ENCODE measurements at regions not wholly inside any gene's neighbourhood (a gene's known extent, or its start where the extent isn't known, plus 50 kb on each side); places are given as distances from the start of the nearest gene placed in this dataset.

- BruUV-seq (replicated peaks), result no TSS peak
- H3K27me3 ChIP-seq (ENCODE audit: control insufficient read depth, insufficient read depth, low read length), result no peaks in the 10 kb centered on the region
- in situ Hi-C loops (cut with HindIII; ENCODE audit: low pct_unique_long_range_greater_than_20kb, low sequenced_read_pairs), result no loop called here
- intact Hi-C loops (cut with micrococcal nuclease; ENCODE audit: unreplicated experiment), result no loop called here
- H3K36me3 ChIP-seq (ENCODE audit: control insufficient read depth, insufficient read depth, low read length), result no peaks in the 10 kb centered on the region
- H3K4me1 ChIP-seq (ENCODE audit: control insufficient read depth, insufficient read depth, low read length), result no peaks in the 10 kb centered on the region
- ChIA-PET POLR2A (interaction anchor here (0.6 kb wide), 1 partner anchor 148 kb away, joined by 6 read pairs; no protein-coding TSS in a partner anchor), CTCF (no interaction called here)
- no peak overlapping the region for H3K4me3 ChIP-seq (ENCODE audit: low read depth in 2 of 2, low read length in 2 of 2)
- ATAC-seq, result no peak
- DNase-seq (ENCODE audit: low read depth, low spot score), result no peak
- no peak overlapping the region for H3K27ac ChIP-seq (ENCODE audit: low read length)
- TF ChIP-seq CTCF (IDR thresholded peaks at IDR 0.05) (no peak), POLR2AphosphoS5 (IDR thresholded peaks at IDR 0.05; ENCODE audit: low read depth, low read length) (no peak), TCF7L2 (IDR thresholded peaks at IDR 0.05; ENCODE audit: low read depth, low read length) (no peak), SIN3A (IDR thresholded peaks at IDR 0.05; ENCODE audit: borderline replicate concordance, insufficient read depth, low read depth, low read length) (no peak)
- TF ChIP-seq, protein P1, sequence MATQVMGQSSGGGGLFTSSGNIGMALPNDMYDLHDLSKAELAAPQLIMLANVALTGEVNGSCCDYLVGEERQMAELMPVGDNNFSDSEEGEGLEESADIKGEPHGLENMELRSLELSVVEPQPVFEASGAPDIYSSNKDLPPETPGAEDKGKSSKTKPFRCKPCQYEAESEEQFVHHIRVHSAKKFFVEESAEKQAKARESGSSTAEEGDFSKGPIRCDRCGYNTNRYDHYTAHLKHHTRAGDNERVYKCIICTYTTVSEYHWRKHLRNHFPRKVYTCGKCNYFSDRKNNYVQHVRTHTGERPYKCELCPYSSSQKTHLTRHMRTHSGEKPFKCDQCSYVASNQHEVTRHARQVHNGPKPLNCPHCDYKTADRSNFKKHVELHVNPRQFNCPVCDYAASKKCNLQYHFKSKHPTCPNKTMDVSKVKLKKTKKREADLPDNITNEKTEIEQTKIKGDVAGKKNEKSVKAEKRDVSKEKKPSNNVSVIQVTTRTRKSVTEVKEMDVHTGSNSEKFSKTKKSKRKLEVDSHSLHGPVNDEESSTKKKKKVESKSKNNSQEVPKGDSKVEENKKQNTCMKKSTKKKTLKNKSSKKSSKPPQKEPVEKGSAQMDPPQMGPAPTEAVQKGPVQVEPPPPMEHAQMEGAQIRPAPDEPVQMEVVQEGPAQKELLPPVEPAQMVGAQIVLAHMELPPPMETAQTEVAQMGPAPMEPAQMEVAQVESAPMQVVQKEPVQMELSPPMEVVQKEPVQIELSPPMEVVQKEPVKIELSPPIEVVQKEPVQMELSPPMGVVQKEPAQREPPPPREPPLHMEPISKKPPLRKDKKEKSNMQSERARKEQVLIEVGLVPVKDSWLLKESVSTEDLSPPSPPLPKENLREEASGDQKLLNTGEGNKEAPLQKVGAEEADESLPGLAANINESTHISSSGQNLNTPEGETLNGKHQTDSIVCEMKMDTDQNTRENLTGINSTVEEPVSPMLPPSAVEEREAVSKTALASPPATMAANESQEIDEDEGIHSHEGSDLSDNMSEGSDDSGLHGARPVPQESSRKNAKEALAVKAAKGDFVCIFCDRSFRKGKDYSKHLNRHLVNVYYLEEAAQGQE (IDR thresholded peaks at IDR 0.05; ENCODE audit: insufficient read depth in 1 of 2, low read depth in 2 of 2, low read length in 1 of 2), result no peak
- H3K9me3 ChIP-seq (ENCODE audit: control insufficient read depth, insufficient read depth, low read depth, low read length), result peaks cover 2% of the 10 kb centered on the region; the same call in 1 of the 2 replicates
These were observed 199.1 kb downstream of the FAM43A start for GRCh38 chr3:194884649-194885315.

GRCh38 chr3:194885766-194886165 lies 200.1 kb downstream of the FAM43A start:
- POLR2A ChIA-PET, result no interaction called here

More at GRCh38 chr3:194885766-194886165, 200.1 kb downstream of the FAM43A start:
- no TSS peak for BruUV-seq (replicated peaks)
- CTCF ChIA-PET, result no interaction called here
- Histone ChIP-seq H3K36me3 (ENCODE audit: control insufficient read depth, insufficient read depth, low read length) (no peaks in the 10 kb centered on the region), H3K27me3 (ENCODE audit: control insufficient read depth, insufficient read depth, low read length) (no peaks in the 10 kb centered on the region), H3K9me3 (ENCODE audit: control insufficient read depth, insufficient read depth, low read depth, low read length) (peaks cover 2% of the 10 kb centered on the region; the same call in 1 of the 2 replicates), H3K4me3 (ENCODE audit: low read depth in 2 of 2, low read length in 2 of 2) (no peak overlapping the region), H3K4me1 (ENCODE audit: control insufficient read depth, insufficient read depth, low read length) (no peaks in the 10 kb centered on the region), H3K27ac (ENCODE audit: low read length) (no peak overlapping the region)
- ATAC-seq (no peak), DNase-seq (ENCODE audit: low read depth, low spot score) (no peak)
- intact Hi-C loops (cut with micrococcal nuclease; ENCODE audit: unreplicated experiment) (no loop called here), in situ Hi-C loops (cut with HindIII; ENCODE audit: low pct_unique_long_range_greater_than_20kb, low sequenced_read_pairs) (no loop called here)
- TF ChIP-seq TCF7L2 (IDR thresholded peaks at IDR 0.05; ENCODE audit: low read depth, low read length), result no peak
- no peak for TF ChIP-seq POLR2AphosphoS5 (IDR thresholded peaks at IDR 0.05; ENCODE audit: low read depth, low read length)
- no peak for TF ChIP-seq SIN3A (IDR thresholded peaks at IDR 0.05; ENCODE audit: borderline replicate concordance, insufficient read depth, low read depth, low read length)
- TF ChIP-seq CTCF (IDR thresholded peaks at IDR 0.05), result no peak
- TF ChIP-seq, protein P1 (IDR thresholded peaks at IDR 0.05; ENCODE audit: insufficient read depth in 1 of 2, low read depth in 2 of 2, low read length in 1 of 2), result no peak

Measured in Panc1 (cell line).